GM21360 (cell line): ENCODE measurements at regions not wholly inside any gene's neighbourhood (a gene's known extent, or its start where the extent isn't known, plus 50 kb on each side); places are given as distances from the start of the nearest gene placed in this dataset.

Source experiments
- ATAC-seq: cut with Tn5 transposase; IDR thresholded peaks from one replicate; pipeline ENCODE4 v1.9.1; 2021; ENCODE audit warnings: mild to moderate bottlenecking, moderate library complexity; ENCODE audit not compliant: unreplicated experiment

- ATAC-seq, result no peak
Measured at GRCh38 chr3:106635271-106635670, 742.0 kb upstream of the CCDC54 start.

GRCh38 chr3:106635826-106636225, 741.4 kb upstream of the CCDC54 start:
- no peak for ATAC-seq

GRCh38 chr3:106640353-106640752, 736.9 kb upstream of the CCDC54 start:
- ATAC-seq, result no peak

- no peak for ATAC-seq
Measured at GRCh38 chr3:106642161-106642560, 735.1 kb upstream of the CCDC54 start.

GRCh38 chr3:106643684-106644161, 733.5 kb upstream of the CCDC54 start:
- no peak for ATAC-seq

- ATAC-seq, result no peak
Measured at GRCh38 chr3:106673926-106674569, 703.2 kb upstream of the CCDC54 start.

GRCh38 chr3:106675451-106675850, 701.8 kb upstream of the CCDC54 start:
- ATAC-seq, result no peak

- no peak for ATAC-seq
Measured at GRCh38 chr3:106678657-106679390, 698.4 kb upstream of the CCDC54 start.

GRCh38 chr3:106683953-106684620, 693.2 kb upstream of the CCDC54 start:
- no peak for ATAC-seq

GRCh38 chr3:106685745-106686144, 691.5 kb upstream of the CCDC54 start:
- no peak for ATAC-seq

GRCh38 chr3:106687905-106688304, 689.3 kb upstream of the CCDC54 start:
- ATAC-seq, result no peak

GRCh38 chr3:106688464-106688863, 688.8 kb upstream of the CCDC54 start:
- no peak for ATAC-seq

GRCh38 chr3:106691476-106691875, 685.8 kb upstream of the CCDC54 start:
- ATAC-seq, result no peak

- ATAC-seq, result no peak
Measured at GRCh38 chr3:106692624-106693023, 684.6 kb upstream of the CCDC54 start.

GRCh38 chr3:106699122-106699521, 678.1 kb upstream of the CCDC54 start:
- ATAC-seq, result no peak

- no peak for ATAC-seq
Measured at GRCh38 chr3:106700981-106701380, 676.3 kb upstream of the CCDC54 start.

GRCh38 chr3:106703524-106703923, 673.7 kb upstream of the CCDC54 start:
- ATAC-seq, result no peak

GRCh38 chr3:106707347-106707746, 669.9 kb upstream of the CCDC54 start:
- ATAC-seq, result no peak

GRCh38 chr3:106710596-106710995, 666.6 kb upstream of the CCDC54 start:
- no peak for ATAC-seq

- no peak for ATAC-seq
Measured at GRCh38 chr3:106711650-106712049, 665.6 kb upstream of the CCDC54 start.

- no peak for ATAC-seq
Measured at GRCh38 chr3:106714400-106714799, 662.8 kb upstream of the CCDC54 start.

- no peak for ATAC-seq
Measured at GRCh38 chr3:106715286-106715685, 662.0 kb upstream of the CCDC54 start.
